Activated T-cell treated with anti-CD3 and anti-CD28 coated beads for 4 hours (primary cell): ENCODE measurements at regions not wholly inside any gene's neighbourhood (a gene's known extent, or its start where the extent isn't known, plus 50 kb on each side); places are given as distances from the start of the nearest gene placed in this dataset.

Experiments
- DNase-seq: peaks from one replicate; pipeline ENCODE4 v3.0.0-alpha.2; 2020

GRCh38 chr2:120829633-120830025 lies 94.0 kb downstream of the GLI2 start:
- no peak for DNase-seq

- DNase-seq, result no peak
These were observed 94.6 kb downstream of the GLI2 start for GRCh38 chr2:120830096-120830830.

- DNase-seq, result no peak
These were observed 95.4 kb downstream of the GLI2 start for GRCh38 chr2:120831086-120831485.

- no peak for DNase-seq
These were observed 96.2 kb downstream of the GLI2 start for GRCh38 chr2:120831891-120832290.

GRCh38 chr2:120832296-120833070 lies 96.8 kb downstream of the GLI2 start:
- DNase-seq, result no peak

- DNase-seq, result no peak
These were observed 97.5 kb downstream of the GLI2 start for GRCh38 chr2:120833127-120833675.

GRCh38 chr2:120834206-120834605 lies 98.5 kb downstream of the GLI2 start:
- DNase-seq, result no peak

- no peak for DNase-seq
These were observed 100.6 kb downstream of the GLI2 start for GRCh38 chr2:120836281-120836680.

GRCh38 chr2:120840795-120841487 lies 105.3 kb downstream of the GLI2 start:
- no peak for DNase-seq

GRCh38 chr2:120842456-120843439 lies 107.1 kb downstream of the GLI2 start:
- DNase-seq, result no peak

- no peak for DNase-seq
These were observed 108.5 kb downstream of the GLI2 start for GRCh38 chr2:120844070-120844738.

- DNase-seq, result no peak
These were observed 109.6 kb downstream of the GLI2 start for GRCh38 chr2:120845277-120845676.

- no peak for DNase-seq
These were observed 110.9 kb downstream of the GLI2 start for GRCh38 chr2:120846406-120847095.

- no peak for DNase-seq
These were observed 112.1 kb downstream of the GLI2 start for GRCh38 chr2:120847700-120848321.

- DNase-seq, result no peak
These were observed 113.6 kb downstream of the GLI2 start for GRCh38 chr2:120849278-120849677.

- no peak for DNase-seq
These were observed 114.9 kb downstream of the GLI2 start for GRCh38 chr2:120850551-120850950.

GRCh38 chr2:120851116-120851773 lies 115.6 kb downstream of the GLI2 start:
- DNase-seq, result no peak

GRCh38 chr2:120852200-120852815 lies 116.6 kb downstream of the GLI2 start:
- DNase-seq, result no peak

GRCh38 chr2:120853306-120854013 lies 117.8 kb downstream of the GLI2 start:
- DNase-seq, result no peak
